NCI-H1092 (cell line): ENCODE measurements at regions not wholly inside any gene's neighbourhood (a gene's known extent, or its start where the extent isn't known, plus 50 kb on each side); places are given as distances from the start of the nearest gene placed in this dataset.

Source experiments
- DNase-seq: peaks from one replicate; lab custom pipeline; 2025; lab: John Stamatoyannopoulos, UW

DNA sequence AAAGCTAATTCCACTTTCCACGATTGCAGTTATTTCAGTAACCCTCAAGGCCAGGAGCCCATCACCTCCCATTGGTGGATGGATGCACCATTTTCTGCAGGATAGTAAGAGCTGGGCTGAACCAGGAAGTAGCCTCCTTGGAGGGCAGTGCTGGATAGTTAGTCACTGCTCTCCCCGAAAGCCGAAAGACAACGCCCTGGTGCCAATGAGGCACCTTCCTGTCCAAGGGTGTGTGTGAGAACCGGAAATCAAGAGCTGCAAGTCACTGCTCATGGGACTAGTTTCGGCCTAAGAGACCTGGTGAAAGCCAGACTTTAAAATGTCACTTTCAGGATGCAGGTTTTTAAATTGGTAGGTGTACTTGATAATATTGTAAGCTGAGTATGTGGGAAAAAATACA is 203.8 kb upstream of the HS3ST1 start:
- DNase-seq = no peak

DNA sequence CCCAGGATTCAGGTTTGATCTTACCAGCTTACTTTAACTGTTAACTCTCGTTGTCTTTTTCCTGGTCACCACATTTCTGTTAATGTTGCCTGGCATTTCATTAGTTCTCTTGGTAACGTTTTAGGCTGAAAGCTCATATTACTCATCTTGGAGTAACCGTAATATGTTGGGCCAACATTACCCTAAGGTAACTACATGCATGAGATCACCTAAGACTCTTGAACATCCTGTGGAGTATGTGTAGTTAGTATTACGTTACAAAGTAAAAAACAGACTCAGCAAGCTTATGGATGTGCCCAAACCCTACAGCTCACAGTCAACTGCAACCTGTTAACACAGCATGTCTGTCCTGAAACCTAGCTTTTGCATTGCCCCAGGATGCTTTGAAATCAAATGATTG is 203.3 kb upstream of the HS3ST1 start:
- no peak for DNase-seq

DNA sequence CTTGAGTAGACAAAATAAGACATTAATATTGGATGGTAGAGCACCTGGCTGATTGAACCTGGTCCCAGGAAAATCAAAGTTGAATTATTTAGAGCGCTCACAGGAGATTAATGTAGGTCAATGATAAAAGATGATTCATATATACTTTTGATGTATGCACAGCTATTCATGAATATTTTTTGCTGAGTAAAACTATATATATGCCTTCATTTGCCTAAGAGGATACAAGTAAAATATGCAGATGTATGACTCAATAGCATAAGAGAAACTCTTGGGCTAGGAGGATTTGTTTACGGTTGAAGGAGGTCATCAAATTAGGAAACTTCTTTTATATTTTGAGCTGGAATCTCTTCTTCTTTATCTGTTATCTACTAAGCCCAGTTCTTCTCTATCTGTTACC is 202.7 kb upstream of the HS3ST1 start:
- no peak for DNase-seq

DNA sequence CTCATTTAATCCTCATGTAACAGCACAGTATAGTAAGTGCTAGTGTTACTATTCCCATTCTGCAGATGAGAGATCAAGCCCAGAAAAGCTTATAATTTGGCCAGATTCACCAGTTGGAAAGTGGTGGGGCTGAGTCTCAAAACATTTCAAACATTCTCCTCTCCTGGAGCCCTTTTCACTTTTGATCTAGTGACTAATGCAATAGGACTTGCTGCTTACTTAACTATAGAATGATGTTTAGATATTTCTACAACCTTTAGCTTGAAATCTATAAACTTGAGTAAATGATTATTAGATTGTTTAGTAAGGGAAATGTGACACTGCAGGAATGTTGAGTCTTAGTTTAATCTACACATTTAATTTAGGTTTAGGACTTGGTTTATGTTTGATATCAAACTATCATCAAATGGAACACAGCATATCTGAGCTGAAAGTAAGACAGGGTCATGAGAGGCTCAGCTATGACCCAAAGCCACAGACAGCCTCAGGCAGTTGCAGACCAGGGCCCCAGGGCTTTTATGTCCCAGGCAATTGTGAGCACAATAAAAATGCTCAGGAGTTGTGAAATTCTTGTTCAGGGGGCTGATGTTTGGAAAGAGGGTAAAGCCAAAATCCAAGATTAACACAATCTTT is 199.5 kb upstream of the HS3ST1 start:
- no peak for DNase-seq

DNA sequence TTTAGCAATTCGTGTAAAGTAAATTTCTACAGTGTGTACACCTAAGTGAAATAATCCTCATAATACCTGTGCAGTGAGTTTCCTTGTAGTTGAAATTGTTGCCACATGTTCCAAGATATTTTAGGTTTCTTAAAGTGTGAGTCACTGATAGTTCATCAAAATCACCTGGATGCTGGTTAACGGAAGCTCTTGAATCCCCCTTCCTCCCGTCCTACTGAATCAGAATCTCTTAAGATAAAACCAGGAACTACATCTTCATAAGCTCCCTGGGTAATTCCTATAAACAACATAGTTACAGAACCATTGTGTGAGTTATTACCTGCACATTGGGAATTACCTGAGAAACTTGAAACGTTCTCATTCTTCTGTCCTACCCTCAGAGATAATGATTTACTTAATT is 197.4 kb upstream of the HS3ST1 start:
- no peak for DNase-seq

DNA sequence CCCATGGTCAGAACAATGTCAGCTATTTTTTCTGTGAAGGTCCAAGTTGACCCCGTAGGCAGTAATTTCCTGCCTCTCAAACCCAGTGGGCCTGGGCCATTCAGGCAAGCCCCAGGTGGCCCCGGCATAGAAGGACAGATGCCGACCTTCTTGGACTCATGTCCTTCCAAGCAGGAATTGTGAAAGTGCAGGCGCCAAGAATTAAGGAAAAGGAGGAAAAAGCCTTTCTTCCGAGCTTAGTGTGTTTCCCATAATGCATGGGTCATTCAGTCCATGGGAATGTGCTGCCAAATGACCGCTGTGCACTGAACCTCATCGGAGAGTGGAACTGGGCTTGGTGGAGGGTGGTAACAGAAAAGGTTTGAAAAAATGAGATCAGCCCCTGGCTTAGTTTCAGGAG is 196.5 kb upstream of the HS3ST1 start:
- DNase-seq = no peak

DNA sequence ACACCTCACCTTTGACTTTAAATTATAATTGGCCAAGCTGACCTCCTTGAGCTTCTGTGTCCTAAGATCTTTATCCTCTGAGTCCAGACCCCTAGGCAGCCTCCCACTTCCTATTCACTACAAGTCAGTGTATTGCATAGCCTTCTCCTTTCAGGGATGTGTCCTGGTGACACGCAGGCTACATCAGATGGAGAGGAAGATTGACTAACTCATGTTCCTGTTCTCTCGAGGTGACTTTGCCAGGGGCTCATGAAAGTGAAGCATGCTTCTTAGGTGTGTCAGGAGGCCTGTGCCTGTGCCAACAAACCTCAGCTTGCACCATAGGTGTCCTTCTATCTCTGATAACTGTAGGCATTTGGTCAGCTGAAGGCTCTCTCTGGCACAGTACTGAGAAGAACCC is 195.7 kb upstream of the HS3ST1 start:
- no peak for DNase-seq

DNA sequence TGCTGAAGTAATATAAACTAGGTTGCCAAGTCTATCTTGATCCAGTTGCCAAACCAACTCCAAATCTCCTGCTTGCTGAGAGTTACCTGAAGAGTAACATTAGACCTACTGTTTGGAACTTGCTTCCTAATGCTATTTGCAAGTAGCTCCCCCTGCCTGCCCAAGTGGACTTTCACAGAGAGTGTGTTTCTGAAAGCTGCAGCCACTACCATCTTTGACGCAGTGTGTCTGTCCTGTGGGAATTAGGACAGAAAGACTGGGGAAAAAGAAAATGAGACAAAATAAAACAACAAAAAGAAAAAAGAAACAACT is 195.0 kb upstream of the HS3ST1 start:
- DNase-seq = peak; percentile 4

DNA sequence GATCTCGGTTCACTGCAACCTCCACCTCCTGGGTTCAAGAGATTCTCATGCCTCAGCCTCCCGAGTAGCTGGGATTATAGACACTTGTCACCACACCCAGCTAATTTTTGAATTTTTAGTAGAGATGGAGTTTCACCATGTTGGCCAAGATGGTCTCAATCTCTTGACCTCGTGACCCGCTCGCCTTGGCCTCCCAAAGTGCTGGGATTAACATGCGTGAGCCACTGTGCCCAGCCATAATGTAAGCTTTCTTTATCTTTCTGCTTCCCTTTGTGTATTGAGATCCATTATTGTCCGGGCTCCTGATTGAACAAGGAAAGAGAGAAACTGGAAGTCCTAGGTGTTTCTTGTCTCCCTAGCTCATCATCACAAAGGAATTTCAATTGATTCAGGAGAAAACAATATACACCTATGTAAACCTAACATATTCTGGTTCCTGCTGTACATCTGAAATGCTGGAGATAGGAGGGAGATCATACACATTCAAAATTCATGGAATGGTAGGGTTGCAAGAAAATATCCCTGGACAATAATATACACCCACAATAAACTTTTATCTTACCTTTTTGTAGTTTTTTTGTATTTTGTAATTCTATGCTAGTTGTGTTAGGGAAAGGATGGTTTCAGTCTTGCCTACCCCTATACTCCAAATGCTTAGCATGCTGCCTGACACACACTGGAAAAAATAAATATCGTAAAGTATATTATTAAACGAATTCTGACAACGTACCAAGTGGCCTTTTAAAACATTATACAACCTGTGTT is 194.4 kb upstream of the HS3ST1 start:
- no peak for DNase-seq

DNA sequence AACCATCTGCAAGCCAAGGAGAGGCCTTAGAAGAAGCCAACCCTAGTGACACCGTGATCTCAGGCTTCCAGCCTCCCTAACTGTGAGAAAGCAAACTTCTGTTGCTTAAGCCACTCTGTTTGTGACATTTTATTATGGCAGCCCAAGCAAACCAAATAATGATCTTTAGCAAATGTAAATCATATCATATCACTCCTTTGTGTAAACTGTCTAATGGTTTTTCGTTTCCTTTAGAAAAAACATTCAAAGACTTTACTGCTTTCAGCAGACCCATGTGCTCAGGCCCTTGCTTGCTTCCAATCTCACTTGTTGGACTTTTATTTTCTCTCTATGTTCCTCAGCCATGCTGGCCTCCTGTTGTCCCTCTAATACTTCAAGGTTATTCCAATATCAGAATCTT is 192.2 kb upstream of the HS3ST1 start:
- no peak for DNase-seq

DNA sequence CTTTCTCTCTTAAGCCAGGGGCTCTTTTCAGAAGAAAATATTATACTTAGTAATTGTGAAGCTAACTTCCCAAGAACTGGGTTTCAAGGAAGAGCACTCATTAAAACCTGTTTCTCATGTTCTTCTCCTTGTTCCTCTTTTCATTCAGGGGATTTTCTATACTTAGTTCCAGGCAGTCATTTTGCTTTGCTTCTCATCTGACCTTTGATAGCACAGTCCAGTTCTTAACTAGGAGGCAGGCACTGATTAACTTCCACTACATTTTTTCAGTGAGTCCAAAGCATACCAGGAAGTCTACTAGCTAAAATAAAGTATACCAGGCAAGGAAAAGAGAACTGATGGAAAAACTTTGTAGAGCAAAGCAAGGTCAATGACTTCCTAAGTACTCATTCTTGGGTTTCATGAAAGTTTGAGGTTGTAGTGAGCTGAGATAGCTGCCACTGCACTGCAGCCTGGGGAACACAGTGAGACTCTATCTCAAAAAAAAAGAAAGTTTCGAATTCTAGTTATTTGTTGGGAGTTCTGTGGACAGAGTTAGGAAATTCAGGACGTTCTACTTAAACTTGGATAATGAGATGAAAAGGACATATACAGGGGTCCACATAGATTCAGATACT is 190.1 kb upstream of the HS3ST1 start:
- DNase-seq = no peak

DNA sequence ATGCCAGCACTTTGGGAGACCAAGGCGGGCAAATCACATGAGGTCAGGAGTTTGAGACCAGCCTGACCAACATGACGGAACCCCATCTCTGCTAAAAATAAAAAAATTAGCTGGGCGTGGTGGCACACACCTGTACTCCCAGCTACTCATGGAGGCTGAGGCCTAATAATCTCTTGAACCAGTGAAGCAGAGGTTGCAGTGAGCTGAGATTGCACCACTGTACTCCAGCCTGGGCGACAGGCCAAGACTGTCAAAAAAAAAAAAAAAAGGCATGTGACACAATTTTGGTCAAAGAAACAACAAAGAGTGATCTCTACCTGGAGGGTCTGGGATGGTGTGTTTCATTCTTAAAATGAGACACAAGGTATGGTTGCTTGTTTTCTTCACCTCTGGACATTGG is 188.2 kb upstream of the HS3ST1 start:
- DNase-seq = no peak

DNA sequence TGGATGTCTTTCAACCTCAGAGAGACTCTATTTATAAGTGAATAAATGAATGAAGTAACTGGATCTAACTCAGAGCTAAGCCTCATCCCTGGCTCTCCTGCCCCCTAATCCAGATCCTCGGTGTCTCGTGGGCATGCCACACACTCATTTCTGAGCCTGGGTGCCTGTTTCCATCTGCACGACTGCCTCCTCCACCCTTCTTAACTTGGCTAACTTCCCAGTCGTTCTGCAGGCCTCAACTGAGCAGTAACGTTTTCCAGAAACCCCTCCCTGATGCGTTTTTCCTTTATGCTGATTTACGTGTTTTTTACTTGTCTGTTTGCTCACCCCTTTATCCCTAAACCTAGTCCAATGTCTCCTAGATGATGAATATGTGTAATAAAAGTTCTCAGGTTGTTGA is 186.9 kb upstream of the HS3ST1 start:
- DNase-seq = peak; percentile 6

DNA sequence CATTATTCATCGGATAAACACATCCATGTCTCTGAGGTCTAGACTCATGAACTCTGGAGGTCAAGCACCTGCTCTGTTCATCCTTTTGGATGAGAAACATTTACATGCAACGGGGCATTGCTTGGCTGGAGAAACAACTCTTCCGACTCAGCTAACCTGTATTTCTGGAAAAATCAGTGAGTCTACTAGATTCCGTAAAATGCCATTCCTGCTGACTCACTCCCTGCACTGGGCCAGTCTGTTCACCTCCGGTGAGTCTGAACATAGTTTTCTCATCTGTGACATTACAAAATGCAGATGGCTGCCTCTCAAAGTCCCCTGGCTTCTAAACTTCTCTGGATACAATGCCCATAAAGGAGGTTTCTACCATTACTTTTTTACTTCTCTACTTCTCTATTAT is 185.7 kb upstream of the HS3ST1 start:
- no peak for DNase-seq

DNA sequence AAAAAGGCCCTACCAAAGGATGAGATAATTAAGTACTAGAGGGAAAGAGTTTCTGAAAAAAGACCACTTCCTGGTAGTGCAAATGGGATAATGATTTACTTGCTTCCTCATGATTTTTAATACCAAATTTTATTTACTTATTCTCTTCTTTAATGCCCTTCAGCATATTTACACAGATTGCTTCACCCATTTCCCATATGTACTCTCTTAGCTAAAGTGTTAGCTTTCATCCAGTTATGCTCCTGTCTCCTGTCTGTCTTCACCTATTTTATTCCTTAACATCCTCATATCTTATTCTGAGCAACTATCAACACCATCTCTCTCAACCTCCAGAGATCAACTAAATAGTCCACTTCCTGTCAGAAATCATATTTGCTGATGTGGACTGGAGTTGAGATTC is 183.2 kb upstream of the HS3ST1 start:
- no peak for DNase-seq

DNA sequence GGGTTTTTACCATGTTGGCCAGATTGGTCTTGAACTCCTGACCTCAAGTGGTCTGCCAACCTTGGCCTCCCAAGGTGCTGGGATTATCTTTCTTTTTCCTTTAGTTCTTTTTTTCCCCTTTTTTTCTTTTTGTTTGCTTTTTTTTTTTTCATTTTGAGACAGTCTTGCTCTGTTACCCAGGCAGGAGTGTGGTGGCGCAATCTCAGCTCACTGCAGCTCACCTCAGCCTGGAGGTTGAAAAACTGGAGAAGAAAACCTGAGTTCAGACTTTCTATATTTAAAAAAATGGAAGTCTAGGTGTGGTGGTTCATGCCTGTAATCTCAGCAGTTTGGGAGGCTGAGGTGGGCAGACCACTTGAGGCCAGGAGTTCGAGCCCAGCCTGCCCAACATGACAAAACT is 181.1 kb upstream of the HS3ST1 start:
- no peak for DNase-seq

DNA sequence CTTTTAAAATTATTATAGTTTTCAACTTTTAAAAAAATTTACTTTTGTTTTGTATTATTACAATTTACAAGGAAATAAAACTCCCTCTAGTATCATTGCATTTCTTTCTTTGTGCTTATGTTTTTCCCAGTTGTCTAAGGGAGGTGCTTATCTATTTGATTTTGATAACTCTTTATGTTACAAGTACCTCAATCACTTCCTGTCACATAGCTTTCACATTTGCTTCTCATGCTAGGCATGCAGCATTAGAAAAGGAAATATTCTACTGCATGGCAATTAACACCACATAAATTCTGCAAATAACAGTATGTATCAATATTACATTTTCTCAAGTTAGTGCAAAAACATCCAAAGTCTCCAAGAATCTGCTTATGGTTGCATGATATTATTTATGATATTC is 180.3 kb upstream of the HS3ST1 start:
- DNase-seq = no peak

DNA sequence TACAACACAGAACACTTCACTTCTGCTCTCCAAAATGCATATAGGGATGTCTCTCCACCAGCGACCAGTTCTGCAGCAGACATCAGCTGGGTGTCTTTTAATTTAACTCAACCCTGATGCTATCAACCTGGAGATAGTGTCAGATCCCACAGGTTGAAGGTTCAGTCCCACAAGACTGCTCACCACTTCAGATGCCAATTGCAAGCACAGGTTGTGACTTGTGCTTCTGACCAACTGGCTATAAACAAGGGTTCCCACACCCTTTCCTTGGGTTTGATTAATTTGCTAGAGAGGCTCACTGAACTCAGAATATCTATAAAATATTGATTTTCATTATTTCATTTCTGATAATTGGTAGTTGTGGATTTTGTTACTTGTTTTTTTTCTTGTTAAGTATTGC is 177.4 kb upstream of the HS3ST1 start:
- DNase-seq = no peak

DNA sequence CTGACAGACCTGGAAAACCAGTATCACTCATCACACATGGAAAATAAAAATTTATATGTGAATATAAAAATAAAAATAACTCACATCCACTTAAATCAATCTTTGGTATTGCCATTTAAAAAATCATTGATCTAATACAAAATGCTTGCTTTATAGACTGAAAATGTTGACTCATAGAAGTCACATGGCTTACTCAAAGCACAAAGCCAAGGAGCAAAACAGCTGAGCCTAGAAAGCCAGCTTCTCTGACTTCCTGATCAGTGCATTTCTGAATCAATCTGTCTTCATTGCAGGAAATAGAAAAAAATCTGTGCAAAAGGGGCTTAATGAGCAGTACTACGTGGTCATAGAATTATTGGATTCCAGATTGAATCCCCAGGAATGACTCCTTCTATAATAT is 176.9 kb upstream of the HS3ST1 start:
- DNase-seq = no peak

DNA sequence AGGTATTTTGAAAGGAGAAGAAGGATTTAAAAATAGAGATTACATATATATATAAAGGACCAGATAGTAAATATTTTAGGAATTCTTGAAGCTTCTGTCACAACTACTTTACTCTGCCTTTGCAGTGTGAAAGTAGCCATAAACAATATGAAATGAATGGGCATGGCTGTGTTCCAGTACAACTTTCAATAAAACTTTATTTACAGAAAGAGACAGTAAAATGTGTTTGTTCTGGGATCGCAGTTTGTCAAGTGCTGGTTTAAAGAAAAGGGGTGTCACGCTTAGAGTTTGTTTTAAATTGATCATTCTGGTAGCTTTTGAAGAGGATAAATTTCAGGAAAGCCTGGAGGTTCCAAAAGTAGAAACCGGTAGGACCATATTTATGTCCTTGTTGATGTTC is 176.1 kb upstream of the HS3ST1 start:
- DNase-seq = no peak

DNA sequence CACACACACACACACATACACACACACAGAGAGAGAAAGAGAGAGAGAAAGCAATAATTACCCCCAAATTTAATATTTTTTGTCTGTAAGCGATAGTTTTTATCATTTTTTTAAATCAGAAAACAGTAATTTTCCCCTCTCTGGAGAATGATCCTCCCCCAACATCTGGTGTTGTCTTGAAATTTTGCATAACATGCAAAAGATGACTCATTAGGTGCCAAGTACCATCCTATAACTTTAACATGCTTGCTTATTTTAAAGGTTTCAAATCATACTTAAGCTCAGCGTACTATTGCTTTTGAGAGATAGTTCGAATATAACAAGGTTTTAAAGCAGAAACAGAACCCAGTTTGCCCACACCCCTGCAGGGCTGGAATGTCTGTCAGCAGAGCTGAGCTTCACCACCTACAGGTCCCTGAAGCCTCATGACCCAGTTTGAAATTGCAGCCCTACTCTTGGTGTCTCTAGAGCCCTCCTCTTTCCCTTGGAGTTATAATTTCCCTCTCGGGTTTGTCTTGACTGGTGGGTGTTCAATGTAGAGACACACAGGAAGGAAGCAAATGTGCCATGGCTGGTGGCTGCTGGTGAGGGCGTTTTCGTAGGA is 175.0 kb upstream of the HS3ST1 start:
- DNase-seq = no peak

DNA sequence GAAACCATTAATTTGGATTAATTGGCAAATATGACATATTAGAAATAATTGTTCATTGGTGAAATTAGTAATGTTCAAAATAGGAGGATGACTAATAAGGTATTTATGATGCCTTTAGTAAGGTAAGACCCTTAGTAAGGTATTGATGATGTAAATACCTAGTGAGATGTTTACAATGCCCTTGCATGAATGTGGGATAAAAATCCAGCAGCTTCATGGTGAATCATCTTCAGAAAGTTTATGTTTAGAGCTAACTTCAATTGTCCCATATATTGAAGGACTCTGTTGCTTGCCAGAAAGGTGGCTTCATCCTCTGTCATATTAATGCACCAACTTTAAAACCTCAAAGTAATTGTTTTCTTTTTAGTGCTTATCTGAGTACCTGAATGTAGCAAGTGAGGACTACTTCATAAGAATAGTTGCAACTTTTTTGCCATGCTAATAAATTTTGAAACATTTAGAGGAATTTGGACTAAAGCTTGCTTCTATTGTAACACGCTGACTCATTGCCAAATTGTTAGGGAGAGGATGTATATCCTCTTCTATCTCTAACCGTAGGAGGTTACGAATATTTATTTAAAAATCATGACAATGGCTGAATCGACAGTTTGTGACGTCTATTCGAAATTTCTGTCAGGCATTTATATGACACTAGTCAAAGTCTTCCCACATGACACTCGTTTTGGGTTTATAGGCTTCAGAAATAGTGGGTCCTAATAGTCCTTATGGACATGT is 174.1 kb upstream of the HS3ST1 start:
- DNase-seq = no peak

DNA sequence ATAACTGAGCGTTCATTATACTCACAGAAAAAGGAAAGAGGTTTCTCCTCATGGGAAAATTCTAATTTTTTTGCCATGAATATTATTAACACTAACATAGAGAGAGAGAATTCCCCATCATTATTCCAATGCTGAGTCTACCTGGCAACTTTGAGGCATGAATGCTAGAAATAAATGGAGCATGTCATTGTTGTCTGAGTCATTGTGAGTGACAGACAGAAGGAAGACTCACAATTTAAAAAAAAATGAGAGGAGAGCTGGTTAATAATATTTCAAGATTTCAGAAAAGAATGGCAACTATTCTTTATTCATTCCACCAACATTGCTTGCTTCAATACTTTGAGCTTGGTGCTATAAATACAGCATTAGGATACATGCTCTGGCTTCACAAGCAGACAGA is 170.4 kb upstream of the HS3ST1 start:
- no peak for DNase-seq
